Activated B cell treated with CpG ODN at 0.5 μM for 24 hours (primary cell): ENCODE measurements at regions not wholly inside any gene's neighbourhood (a gene's known extent, or its start where the extent isn't known, plus 50 kb on each side); places are given as distances from the start of the nearest gene placed in this dataset.

Experiments used
- ATAC-seq: fragments of 200-7000 bp; cut with Tn5 transposase; one replicate; pipeline ENCODE4 v1.10.0; 2021; ENCODE audit warnings: low read depth, mild to moderate bottlenecking, moderate library complexity
- CTCF ChIA-PET: fragments of 350-600 bp; sonication (Branson Sonifier 250); formaldehyde crosslinking; loops from one replicate; lab custom pipeline; 2021; ENCODE audit warnings: antibody characterized with exemption; lab: Charles Lee
- POLR2A ChIA-PET: fragments of 350-600 bp; sonication (Branson Sonifier 250); formaldehyde crosslinking; loops from one replicate; lab custom pipeline; 2021; ENCODE audit warnings: antibody characterized with exemption; lab: Charles Lee
- DNase-seq: peaks from one replicate; pipeline ENCODE4 v3.0.0; 2022
- H3K27ac Mint-ChIP-seq: one replicate; pipeline ENCODE4 v1.8.0; 2020; ENCODE audit warnings: mixed read lengths
- H3K27me3 Mint-ChIP-seq: one replicate; pipeline ENCODE4 v1.8.0; 2021; ENCODE audit warnings: mixed read lengths
- H3K36me3 Mint-ChIP-seq: one replicate; pipeline ENCODE4 v1.8.0; 2021; ENCODE audit warnings: low read depth, mixed read lengths
- H3K4me1 Mint-ChIP-seq: one replicate; pipeline ENCODE4 v1.8.0; 2021; ENCODE audit warnings: mixed read lengths
- H3K4me3 Mint-ChIP-seq: one replicate; pipeline ENCODE4 v1.8.0; 2020; ENCODE audit warnings: mild to moderate bottlenecking, mixed read lengths
- H3K9me3 Mint-ChIP-seq: one replicate; pipeline ENCODE4 v1.8.0; 2020; ENCODE audit warnings: mixed read lengths
- CTCF ChIP-seq: fragments of 200-600 bp; IDR thresholded peaks from one replicate; pipeline ENCODE4 v1.8.0; 2022; ENCODE audit warnings: antibody characterized with exemption, mild to moderate bottlenecking
- intact Hi-C: fragments of 100-400 bp; cut with micrococcal nuclease; formaldehyde crosslinking; loops from one replicate; pipeline ENCODE4 v1.15.1; 2024

DNA sequence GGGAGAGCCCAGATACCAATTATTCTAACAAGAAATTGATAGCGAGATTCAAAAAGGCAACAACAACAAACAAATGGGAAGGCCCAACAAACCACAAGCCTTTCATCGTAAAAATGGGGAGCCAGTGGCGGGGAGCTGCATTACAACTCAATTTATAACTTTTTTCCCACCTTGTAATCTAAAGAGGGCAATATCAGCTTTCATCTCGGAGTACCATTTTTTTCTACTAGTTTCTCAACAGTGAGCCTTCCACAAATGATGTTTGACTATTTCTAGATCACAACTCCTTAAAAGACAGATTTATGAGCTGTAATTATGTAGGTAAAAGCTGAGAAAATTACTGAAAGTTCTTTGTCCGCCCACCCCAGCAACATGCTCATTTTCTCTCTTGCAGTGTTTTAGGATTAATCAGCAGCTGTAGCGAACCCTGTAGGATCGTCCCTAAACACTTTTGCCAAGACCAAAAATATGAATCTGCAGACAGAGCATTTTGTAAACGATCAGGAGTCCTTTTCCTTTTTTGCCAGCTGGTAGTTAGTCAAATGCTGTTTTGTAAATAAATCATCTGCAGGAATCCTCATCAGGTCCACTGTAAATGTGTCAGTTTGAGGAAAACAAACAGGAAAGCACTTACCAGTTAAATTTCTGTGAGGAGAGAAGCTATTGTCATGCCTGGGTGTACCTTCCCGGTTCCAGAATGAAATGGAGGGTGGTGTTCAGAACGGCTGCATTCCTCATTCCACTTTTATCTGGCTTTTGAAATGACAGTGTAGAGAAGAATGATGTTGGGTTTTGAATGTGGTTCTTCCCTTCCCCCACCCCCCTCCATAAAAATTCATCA, 53.2 kb downstream of the EEF1B2 start:
- ATAC-seq (no peak), DNase-seq (no peak)
- ChIA-PET CTCF (no interaction called here), POLR2A (no interaction called here)
- no peaks in the 10 kb centered on the region for H3K4me1 Mint-ChIP-seq
- H3K27ac Mint-ChIP-seq = no peak overlapping the region
- H3K27me3 Mint-ChIP-seq = peaks cover 14% of the 10 kb centered on the region
- no peak for TF ChIP-seq CTCF
- H3K36me3 Mint-ChIP-seq = no peaks in the 10 kb centered on the region
- intact Hi-C loops = no loop called here
- H3K9me3 Mint-ChIP-seq = no peaks in the 10 kb centered on the region
- H3K4me3 Mint-ChIP-seq = no peak overlapping the region

GRCh38 chr2:206213514-206213845, 53.8 kb downstream of the EEF1B2 start:
- DNase-seq (no peak), ATAC-seq (no peak)
- no peak for TF ChIP-seq CTCF
- H3K27ac Mint-ChIP-seq = no peak overlapping the region
- H3K4me3 Mint-ChIP-seq = no peak overlapping the region
- H3K27me3 Mint-ChIP-seq = peaks cover 16% of the 10 kb centered on the region
- POLR2A ChIA-PET = no interaction called here
- no peaks in the 10 kb centered on the region for H3K9me3 Mint-ChIP-seq
- intact Hi-C loops = no loop called here
- CTCF ChIA-PET = no interaction called here
- H3K36me3 Mint-ChIP-seq = no peaks in the 10 kb centered on the region
- H3K4me1 Mint-ChIP-seq = no peaks in the 10 kb centered on the region

- H3K27ac Mint-ChIP-seq = no peak overlapping the region
- intact Hi-C loops = no loop called here
- CTCF ChIA-PET = no interaction called here
- DNase-seq (no peak), ATAC-seq (no peak)
- peaks cover 8% of the 10 kb centered on the region for H3K9me3 Mint-ChIP-seq
- H3K36me3 Mint-ChIP-seq = no peaks in the 10 kb centered on the region
- peaks cover 6% of the 10 kb centered on the region for H3K4me1 Mint-ChIP-seq
- no peak overlapping the region for H3K4me3 Mint-ChIP-seq
- POLR2A ChIA-PET = no interaction called here
- no peak for TF ChIP-seq CTCF
- peaks cover 19% of the 10 kb centered on the region for H3K27me3 Mint-ChIP-seq
Observed at GRCh38 chr2:206217166-206217565, 57.3 kb upstream of the ZDBF2 start.

DNA sequence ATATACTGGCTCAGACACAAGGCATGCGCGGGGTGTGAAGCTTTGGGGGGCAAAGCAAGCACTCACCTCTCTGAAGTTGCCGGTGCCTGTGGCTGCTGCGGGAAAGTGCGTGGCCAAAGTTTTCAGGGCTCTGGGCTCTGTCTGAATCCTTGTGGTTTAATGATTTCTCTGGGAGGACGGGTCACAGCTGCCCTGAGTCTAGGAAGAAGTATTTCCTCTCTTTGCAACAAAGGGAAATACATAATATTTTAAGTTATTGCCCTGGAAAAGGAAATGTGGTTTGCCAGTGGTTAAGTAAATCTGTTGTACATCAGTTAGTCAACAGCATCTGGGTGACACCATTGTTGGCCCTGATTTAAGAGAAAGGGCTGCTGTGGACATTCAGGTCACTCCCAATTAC, 56.7 kb upstream of the ZDBF2 start:
- DNase-seq = no peak
- H3K4me3 Mint-ChIP-seq = no peak overlapping the region
- H3K27ac Mint-ChIP-seq = no peak overlapping the region
- POLR2A ChIA-PET = no interaction called here
- H3K27me3 Mint-ChIP-seq = peaks cover 17% of the 10 kb centered on the region
- H3K36me3 Mint-ChIP-seq = no peaks in the 10 kb centered on the region
- intact Hi-C loops = no loop called here
- H3K9me3 Mint-ChIP-seq = peaks cover 8% of the 10 kb centered on the region
- TF ChIP-seq CTCF = no peak
- ATAC-seq = no peak
- peaks cover 6% of the 10 kb centered on the region for H3K4me1 Mint-ChIP-seq
- CTCF ChIA-PET = no interaction called here

DNA sequence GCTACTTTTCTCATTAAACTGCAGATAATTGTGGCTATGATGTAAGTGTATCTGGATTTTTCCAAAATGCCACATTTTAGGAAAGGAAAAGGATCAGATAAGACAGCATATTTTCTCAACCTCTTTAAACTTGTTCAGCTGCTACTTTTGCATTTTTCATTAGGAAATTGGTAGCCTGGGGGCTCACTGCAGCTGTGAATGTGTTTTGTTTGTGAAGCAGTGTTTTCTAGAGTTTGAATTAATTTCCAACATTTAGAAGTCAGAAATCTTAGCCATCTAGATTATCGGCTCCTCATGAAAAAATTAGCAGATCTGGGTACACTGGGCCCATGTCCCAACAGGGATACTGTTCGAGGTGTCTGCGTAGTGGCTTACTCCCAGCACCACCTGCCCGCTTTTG, 56.3 kb upstream of the ZDBF2 start:
- Mint-ChIP-seq H3K36me3 (no peaks in the 10 kb centered on the region), H3K27ac (no peak overlapping the region), H3K4me1 (peaks cover 6% of the 10 kb centered on the region), H3K9me3 (peaks cover 8% of the 10 kb centered on the region), H3K27me3 (peaks cover 17% of the 10 kb centered on the region), H3K4me3 (no peak overlapping the region)
- ChIA-PET POLR2A (no interaction called here), CTCF (no interaction called here)
- TF ChIP-seq CTCF = no peak
- no peak for ATAC-seq
- intact Hi-C loops = no loop called here
- DNase-seq = no peak
